Retinal pigment epithelial cell (primary cell): ENCODE measurements at regions not wholly inside any gene's neighbourhood (a gene's known extent, or its start where the extent isn't known, plus 50 kb on each side); places are given as distances from the start of the nearest gene placed in this dataset.

ENCODE experiments used
- DNase-seq: peaks from one replicate; pipeline ENCODE4 v3.0.0-alpha.2; 2010; ENCODE audit warnings: low read depth
- H3K4me3 ChIP-seq: 2 replicates; pipeline ENCODE4 v1.5.1; 2011; ENCODE audit warnings: mild to moderate bottlenecking, low read length, control low read depth, moderate library complexity
- CTCF ChIP-seq: conservative IDR thresholded peaks from 2 replicates; pipeline ENCODE4 v1.5.1; 2011; ENCODE audit warnings: low read depth, low read length, control low read depth, inconsistent platforms

- DNase-seq = no peak
- TF ChIP-seq CTCF = no peak
- no peak overlapping the region for H3K4me3 ChIP-seq
Measured at GRCh38 chr15:46848704-46849103, 868.6 kb upstream of the SEMA6D start.

- DNase-seq = no peak
- no peak for TF ChIP-seq CTCF
- no peak overlapping the region for H3K4me3 ChIP-seq
Measured at GRCh38 chr15:46853600-46853999, 863.7 kb upstream of the SEMA6D start.

DNA sequence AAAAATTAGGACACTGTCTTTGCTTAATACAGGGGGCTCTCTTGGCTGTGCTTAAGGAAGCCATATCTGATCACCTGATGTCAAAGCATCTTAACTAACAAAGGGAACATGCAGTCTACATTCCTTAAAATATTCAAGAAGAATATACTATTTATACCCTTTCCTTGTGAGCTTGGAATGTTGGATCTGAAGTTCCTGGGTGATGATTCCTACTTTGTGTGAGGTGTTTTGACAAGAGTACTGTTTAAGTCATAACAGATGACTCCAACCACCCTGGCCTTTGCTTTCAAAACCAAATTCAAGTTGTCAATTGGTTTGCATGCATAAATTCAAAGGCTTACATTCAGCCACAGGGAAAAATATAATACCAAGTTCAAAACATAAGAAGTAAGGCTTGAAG is 862.7 kb upstream of the SEMA6D start:
- DNase-seq = no peak
- no peak for TF ChIP-seq CTCF
- no peak overlapping the region for H3K4me3 ChIP-seq

DNA sequence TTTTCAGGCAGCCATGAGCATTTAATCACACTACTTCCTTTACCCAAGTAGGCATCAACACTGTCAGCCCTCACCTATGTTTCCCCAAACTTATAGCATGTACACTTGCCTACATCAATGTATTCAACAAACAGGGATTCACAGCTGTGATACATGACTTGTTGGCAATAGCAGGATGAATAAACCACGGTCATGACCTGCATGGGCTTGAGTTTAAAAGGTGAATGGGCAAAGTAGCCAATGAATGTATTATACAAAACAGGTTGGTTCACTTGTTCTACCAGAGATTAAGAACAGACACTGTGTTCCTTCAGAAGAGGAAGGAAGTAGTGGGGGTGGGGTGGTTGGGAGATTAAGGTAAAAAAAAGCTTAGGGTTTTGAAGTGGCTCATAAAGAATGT is 861.9 kb upstream of the SEMA6D start:
- no peak for DNase-seq
- no peak for TF ChIP-seq CTCF
- H3K4me3 ChIP-seq = no peak overlapping the region

GRCh38 chr15:46856839-46857502 is 860.3 kb upstream of the SEMA6D start:
- no peak for TF ChIP-seq CTCF
- no peak overlapping the region for H3K4me3 ChIP-seq
- DNase-seq = no peak

DNA sequence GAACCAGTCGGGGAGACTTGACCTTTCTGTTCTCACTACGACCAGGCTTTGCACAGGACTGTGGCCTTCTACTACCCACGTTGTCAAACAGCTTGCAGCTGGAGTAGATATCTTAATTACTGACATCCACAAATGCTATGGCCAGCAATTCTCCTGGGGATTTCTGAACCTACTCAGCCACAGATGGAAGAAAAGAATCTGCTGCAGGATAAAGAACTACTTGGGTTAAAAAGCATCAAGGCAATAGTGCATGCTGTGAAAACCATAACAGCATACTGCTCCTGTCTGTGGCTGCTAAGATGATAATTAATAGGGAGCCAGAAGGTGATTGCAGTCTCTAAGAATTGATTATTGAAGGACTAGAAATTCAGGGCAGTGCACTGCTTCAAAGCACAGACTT is 859.2 kb upstream of the SEMA6D start:
- no peak for DNase-seq
- TF ChIP-seq CTCF = no peak
- H3K4me3 ChIP-seq = no peak overlapping the region

GRCh38 chr15:46861796-46862195 is 855.5 kb upstream of the SEMA6D start:
- H3K4me3 ChIP-seq = no peak overlapping the region
- no peak for TF ChIP-seq CTCF
- DNase-seq = no peak
